HG03045 (cell line): ENCODE measurements at regions not wholly inside any gene's neighbourhood (a gene's known extent, or its start where the extent isn't known, plus 50 kb on each side); places are given as distances from the start of the nearest gene placed in this dataset.

Source experiments
- ATAC-seq: cut with Tn5 transposase; IDR thresholded peaks from one replicate; pipeline ENCODE4 v1.9.1; 2021; ENCODE audit warnings: mild to moderate bottlenecking, moderate library complexity; ENCODE audit not compliant: unreplicated experiment

- ATAC-seq = no peak
These were observed 389.4 kb downstream of the DIPK2A start for GRCh38 chr3:144361002-144361401.

- no peak for ATAC-seq
These were observed 390.5 kb downstream of the DIPK2A start for GRCh38 chr3:144362126-144362525.

GRCh38 chr3:144363856-144364255 lies 392.2 kb downstream of the DIPK2A start:
- ATAC-seq = no peak

GRCh38 chr3:144364737-144365136 lies 393.1 kb downstream of the DIPK2A start:
- ATAC-seq = no peak

GRCh38 chr3:144369129-144369879 lies 397.7 kb downstream of the DIPK2A start:
- ATAC-seq = no peak

GRCh38 chr3:144375088-144375487 lies 403.5 kb downstream of the DIPK2A start:
- ATAC-seq = no peak

- ATAC-seq = no peak
These were observed 409.2 kb downstream of the DIPK2A start for GRCh38 chr3:144380849-144381248.

- ATAC-seq = no peak
These were observed 410.0 kb downstream of the DIPK2A start for GRCh38 chr3:144381607-144382006.

GRCh38 chr3:144384241-144384979 lies 412.8 kb downstream of the DIPK2A start:
- no peak for ATAC-seq

- ATAC-seq = no peak
These were observed 419.2 kb downstream of the DIPK2A start for GRCh38 chr3:144390786-144391185.

- no peak for ATAC-seq
These were observed 419.6 kb downstream of the DIPK2A start for GRCh38 chr3:144391236-144391635.

- ATAC-seq = no peak
These were observed 422.4 kb downstream of the DIPK2A start for GRCh38 chr3:144394032-144394431.

GRCh38 chr3:144402430-144402829 lies 430.8 kb downstream of the DIPK2A start:
- no peak for ATAC-seq

- ATAC-seq = no peak
These were observed 431.4 kb downstream of the DIPK2A start for GRCh38 chr3:144403040-144403457.

- no peak for ATAC-seq
These were observed 435.7 kb downstream of the DIPK2A start for GRCh38 chr3:144407335-144407734.

- ATAC-seq = no peak
These were observed 437.7 kb downstream of the DIPK2A start for GRCh38 chr3:144409319-144409718.

- ATAC-seq = no peak
These were observed 441.4 kb downstream of the DIPK2A start for GRCh38 chr3:144413068-144413467.

- ATAC-seq = peak; percentile 49
These were observed 443.9 kb downstream of the DIPK2A start for GRCh38 chr3:144415492-144415891.

- ATAC-seq = no peak
These were observed 453.0 kb downstream of the DIPK2A start for GRCh38 chr3:144424606-144425005.

- no peak for ATAC-seq
These were observed 454.7 kb downstream of the DIPK2A start for GRCh38 chr3:144426366-144426765.

GRCh38 chr3:144426967-144427366 lies 455.3 kb downstream of the DIPK2A start:
- ATAC-seq = no peak

- peak; percentile 56 for ATAC-seq
These were observed 458.1 kb downstream of the DIPK2A start for GRCh38 chr3:144429719-144430121.
